ENCODE measurements at regions not wholly inside any gene's neighbourhood (a gene's known extent, or its start where the extent isn't known, plus 50 kb on each side); places are given as distances from the start of the nearest gene placed in this dataset.

DNA sequence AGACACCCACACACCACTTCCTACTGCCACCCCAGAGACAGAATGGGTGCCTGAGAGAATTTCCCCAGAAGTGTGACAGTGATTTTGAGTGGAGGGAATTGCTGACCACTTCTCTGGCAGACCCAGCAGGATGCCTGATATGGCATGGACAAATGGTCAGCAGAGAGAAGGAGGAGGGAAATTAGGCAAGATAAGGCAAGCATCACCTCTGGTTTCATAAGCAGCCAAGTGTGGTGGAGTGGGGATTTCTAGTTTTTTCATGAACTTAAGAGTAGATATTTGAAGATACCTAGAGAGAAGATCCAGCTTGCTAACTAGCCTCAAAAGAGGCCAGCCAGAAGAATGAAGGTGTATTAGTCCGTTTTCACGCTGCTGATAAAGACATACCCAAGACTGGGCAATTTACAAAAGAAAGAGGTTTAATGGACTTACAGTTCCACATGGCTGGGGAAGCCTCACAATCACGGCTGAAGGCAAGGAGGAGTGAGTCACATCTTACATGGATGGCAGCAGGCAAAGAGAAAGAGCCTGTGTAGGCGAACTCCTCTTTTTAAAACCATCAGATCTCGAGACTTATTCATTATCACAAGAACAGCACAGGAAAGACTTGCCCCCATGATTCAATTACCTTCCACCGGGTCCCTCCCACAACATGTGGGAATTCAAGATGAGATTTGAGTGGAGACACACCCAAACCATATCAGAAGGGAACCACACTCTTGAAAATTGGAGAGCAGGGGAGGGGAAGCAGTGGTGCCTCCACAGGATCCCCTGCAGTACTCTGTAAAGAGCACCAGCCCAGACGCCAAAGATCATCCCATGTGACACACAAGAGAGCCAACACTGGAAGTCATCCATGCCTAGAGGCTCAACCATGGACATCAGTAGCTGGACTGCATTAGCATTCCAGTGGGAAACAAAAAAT is 64.2 kb downstream of the RBM43 start:
- no peak for DNase-seq

DNA sequence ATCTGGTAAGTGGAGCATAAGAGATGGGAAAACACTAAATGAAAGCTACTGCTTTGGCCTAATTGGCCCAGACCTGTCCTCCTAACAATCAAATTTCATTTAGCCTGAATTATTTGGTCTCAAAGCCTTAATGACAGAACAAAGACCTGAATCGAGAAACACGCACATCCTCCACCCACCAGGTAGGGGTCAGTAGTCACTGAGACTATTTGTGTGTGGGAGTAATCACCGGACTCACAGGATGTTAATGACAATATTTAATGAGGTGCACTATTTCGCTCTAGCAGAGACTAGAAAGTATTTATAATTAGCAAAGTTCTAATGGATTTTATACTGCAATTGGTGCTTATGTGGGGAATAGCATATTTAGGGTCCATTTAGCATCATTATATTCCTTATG is 68.1 kb downstream of the RBM43 start:
- DNase-seq = no peak

DNA sequence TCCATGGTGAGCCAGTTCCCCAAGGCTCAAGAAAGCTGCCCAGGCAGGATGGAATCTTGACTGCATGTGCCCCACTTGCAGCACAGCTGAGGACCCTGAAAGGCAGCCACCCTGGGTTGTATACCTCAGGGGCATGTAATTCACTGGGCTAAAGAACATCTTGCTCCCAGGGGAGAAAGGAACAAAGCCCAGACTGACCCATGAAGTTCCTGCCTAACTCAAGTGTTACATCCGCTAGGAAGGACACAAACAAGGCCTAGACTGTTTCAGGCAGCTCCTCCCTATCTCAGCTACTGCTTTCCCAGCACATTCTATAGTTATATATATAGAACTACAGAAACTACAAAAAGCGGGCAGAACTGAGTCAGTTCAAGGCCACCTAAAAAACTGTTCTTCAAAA is 69.0 kb downstream of the RBM43 start:
- DNase-seq = no peak

DNA sequence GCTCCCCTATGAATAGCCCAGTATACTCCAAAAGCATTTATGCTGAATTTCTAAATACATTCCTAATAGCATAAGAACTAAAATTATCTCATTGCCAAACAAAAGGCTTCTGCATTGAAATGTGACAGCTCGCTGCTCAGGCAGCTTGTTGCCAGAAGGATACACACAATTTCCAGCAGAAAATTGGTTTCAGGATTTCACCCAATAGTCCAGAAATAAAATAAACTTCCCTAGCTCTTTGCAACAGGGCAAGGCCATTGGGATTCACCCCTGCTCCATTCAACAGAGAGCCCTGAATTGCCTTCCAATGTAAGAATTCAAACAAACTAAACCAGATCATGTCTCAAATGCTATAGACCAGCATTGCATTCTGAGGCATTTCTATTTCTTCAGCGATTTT is 70.7 kb downstream of the RBM43 start:
- no peak for DNase-seq

DNA sequence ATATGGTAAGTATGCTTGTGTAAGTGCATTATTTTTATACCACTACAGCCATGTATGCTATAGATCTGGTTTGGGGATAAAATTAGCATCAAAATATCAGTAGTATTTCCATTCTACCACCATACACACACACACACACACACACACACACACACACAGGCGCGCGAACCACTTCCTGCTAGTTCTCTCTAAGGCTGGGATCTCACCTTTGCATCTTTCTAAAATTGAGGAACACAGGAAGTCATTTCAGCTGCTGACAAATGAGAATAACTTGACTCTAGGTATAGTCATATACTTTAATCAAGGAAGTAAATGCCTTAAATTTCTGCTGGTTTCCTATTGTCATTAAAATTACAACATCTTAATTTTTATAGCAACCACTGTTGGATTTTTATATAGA is 72.5 kb downstream of the RBM43 start:
- no peak for DNase-seq

DNA sequence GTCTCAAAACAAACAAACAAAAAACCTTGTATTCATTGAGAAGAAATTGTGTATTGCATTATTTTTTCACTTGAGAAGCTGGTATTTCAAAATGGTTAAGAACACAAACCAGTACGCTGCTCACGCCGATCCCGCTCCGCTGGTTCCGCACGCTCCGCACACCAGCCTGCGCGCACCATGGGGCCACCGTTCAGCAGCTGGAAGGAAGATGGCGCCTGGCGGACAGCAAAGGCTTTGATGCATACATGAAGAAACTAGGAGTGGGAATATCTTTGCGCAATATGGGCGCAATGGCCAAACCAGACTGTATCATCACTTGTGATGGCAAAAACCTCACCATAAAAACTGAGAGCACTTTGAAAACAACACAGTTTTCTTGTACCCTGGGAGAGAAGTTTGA is 75.7 kb downstream of the RBM43 start:
- DNase-seq = no peak

DNA sequence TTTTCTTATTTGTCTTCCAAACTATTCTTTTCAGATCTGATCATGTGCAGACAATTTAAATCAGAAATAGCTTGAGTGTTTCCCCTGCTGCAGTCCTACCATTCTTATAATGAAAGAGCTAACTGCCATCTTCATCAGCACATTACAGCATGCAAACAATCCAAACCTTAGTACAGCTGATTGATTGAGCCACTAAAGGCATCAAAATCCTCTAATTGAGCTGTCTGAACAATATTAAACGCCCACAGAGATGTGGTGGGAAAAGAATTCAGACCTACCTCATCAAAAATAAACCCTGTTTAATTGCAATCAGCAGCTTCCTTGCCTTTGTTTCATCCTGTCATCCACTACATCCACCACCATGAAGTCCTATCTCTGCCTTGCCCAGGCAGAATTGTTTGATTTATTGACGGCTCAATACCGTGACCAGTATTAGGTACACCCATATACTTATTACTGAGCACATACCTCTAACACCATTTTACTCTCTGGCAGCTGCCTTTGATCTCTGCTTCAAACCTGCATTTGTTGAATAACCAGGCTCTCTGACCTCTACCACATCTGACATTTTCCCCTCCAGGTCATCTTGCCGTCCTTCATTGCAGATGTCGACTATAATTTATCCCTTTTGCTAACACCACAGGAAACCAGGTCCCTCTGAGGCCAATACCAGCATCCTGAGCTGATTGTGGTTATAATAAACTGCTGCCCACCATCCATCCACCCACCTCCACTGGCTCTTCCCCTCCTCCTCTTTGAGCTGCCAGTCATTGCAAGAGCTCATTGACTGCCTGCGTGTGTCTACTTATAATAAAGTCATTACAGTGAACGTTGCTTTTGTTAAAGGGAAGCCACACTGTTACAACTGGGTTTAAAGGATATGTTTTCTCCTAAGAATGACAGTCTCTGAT is 78.5 kb downstream of the RBM43 start:
- DNase-seq = no peak

DNA sequence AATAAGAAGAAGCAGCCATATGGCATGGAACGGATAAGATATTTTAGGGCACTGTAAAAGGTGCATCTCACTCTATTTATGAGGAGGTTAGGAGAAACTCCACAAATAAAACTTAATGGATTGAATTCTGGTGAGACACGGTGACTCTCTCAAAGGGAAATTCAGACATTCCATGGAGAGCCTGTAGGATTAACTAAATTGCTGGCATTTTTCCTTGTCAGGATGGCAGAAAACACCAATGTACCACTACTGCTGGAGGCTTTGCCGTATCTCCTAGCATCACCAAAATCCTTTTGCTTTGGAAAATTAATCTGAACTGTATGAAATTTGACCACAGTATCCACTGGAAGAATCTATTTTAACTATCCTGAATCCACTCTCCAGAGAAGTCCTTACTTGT is 79.3 kb downstream of the RBM43 start:
- DNase-seq = no peak

DNA sequence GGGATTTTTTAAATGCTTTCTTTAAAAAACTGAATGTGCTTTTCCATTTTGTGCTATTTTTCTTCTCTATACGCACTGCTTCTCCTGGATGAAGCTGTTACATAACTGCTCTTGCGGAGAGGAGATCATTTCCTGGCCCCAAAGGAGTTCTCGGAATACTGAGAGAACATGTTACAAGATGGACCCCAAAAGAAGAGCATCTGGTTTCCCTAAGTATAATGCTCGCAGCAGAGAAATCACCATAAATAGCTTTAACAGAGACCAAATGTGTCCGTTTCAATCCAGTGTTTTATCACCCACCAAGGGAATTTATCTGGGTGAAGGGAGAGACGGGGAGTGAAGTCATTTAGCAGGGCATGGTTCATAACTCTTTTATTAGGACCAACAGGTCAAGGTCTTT is 80.1 kb downstream of the RBM43 start:
- DNase-seq = peak; percentile 62

DNA sequence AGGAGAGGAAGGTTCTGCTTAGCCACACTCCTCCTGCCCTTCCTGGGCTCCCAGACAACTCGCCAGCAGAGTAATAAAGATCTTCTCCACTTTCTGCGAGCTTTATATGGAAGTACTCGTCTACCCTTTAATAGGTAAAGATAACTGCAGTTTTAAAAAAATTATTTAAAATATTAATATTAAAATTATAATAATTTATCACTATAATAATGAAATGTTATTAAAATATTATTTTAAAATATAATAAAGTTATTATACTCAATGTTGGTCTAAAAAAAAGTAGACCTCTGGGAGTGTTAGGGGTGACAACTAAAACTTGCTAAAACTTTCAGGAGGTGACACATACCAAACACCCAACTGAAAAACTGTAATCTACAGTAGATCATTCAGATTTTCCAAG is 81.5 kb downstream of the RBM43 start:
- DNase-seq = no peak

DNA sequence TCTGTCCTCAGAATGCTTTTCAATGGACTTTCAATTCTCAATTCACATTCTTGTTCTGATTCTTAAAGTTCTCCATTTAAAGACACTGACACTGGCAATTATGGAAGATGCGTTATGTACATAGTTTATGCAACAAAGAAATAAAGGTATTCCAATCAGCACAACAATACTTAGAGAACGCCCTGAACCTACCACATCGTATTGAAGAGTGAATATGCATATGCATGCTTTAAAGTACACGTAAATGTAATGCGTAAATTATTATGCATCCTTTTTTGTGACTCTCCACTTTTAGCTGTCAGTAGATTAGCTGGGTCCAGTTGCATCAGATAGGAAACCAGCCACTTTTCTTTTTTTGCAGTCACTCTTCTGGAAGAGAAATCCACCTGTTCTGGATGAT is 83.5 kb downstream of the RBM43 start:
- DNase-seq = no peak

DNA sequence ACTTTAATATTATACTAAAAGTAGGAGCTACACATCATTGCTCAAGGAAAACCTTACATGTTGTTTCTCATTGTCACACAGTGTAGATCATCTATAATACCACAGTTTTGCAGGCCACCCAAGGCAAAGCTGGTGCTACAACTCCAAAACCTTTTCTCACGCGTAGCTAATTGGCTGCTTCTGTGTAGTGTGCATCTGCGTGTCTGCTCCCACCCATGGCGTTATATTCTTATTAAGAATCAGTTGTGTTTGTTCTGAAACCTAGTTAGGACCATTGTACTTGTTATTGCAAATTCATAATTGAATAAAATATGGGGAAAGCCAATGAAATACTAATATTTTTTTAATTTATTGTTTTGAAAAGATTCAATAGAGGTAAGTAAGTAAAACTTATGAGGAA is 83.9 kb downstream of the RBM43 start:
- DNase-seq = no peak

DNA sequence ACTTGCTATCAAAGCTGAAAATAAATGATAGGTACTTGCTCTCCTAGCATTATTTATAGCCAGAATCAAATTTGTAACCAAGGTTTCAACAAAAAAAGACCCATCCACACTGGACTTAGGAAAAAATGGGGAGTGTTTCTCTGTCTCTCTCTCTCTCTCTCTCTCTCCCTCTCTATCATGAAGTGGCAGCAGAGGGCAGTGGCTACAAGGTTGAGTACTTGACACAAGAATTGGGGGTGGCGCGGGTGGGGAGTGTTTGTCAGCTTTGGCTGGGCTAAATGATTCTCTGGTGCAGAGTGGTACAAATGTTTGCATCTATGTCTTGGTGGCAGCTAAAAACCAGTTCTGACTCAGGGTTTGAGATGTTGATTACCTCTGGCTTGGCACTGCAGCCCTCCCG is 85.0 kb downstream of the RBM43 start:
- DNase-seq = no peak

DNA sequence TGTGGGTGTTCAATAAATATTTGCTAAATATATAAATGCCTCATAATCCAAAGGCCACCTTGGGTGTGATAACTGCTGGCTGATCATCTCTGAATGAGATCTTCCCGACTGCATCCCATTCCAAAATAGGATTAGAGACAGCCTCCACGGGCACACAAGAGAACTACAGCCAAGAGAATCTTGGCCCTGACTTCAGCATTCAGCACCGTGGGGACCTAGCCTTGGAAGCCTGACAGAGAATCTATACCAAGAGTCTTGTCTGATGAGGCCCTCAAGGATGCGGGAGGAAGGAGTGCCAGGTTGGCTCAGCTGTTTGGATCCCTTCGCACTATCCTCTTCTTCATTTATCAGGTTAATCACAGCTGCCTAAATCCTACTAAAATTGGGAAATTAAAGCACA is 85.8 kb downstream of the RBM43 start:
- no peak for DNase-seq

DNA sequence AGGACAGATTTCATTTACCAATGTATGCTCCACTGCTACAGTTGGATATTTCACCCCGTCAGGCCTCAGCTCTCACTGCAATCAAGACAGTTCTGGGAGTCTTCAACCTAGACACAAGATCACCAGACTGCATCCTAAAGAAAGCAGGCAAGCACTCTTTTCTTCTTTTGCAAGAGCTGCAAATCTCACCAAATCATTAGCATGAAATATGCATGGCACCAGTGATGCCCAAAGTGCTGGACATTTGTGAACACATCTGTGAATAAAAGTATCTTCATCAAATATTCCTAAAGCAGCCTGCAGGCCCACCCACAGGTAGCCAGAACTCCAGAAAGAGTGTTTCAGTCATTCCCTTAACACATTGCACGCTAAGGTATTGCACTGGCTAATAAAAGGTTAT is 87.5 kb downstream of the RBM43 start:
- no peak for DNase-seq

DNA sequence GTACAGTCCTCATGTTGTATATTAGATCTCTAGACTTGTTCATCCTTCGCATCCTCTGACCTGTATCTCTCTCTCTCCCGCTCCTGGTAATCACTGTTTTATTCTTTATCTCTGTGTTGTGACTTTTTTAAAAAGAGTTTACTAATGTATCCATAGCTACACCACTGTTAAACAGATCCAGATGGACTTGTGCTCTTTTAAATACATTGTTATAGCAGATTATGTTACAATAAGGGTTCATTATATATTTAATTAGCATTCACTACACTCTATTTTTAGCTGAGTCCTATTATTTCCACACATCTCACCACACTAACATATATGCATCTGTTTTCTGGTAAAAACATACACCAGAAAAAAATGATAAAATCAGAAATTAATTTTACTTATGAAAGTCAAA is 90.5 kb downstream of the RBM43 start:
- no peak for DNase-seq

DNA sequence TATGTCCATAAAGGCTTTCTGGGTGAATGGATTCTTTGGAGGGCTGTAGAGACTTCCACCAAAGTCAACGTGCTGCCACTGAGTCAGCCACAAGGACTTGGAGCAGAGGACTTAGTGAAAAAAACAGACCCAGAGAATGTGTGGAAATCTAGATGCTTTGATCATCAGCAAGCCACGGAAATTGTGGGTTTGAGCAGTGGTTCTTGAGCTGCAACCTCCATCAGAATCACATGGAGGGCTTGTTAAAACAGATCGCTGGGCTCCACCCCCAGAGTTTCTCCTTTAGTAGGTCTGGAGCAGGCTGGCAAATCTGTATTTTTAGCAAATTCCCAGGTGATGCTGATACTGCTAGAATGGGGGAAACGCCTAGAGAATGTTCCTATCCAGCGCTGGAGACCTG is 95.3 kb downstream of the RBM43 start:
- DNase-seq = no peak

DNA sequence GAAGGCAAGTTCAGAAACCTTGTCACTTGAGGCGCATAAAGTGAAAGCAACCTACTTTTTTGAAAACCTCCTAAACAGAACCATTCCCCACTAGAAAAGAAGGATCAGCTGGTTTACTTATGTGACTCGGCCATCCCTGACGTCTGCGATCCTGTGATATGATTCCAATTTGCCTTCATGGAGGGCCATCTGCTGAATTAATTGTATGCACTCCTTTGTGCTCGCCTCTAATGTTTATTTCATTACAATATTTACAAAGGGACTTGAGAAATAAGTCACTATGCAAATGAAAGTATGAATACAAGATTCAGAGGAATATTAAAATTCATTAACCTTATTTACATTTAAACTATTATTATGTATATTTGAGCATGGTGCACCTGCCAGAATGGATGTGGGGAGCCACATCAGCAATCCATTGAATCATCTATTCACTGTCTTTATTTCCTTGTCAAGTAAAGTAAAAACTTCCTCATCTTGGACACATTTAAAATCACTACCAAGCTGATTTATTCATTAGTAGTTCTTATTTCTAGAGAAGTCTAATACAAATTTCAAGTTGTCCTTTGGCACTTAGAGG is 96.5 kb downstream of the RBM43 start:
- DNase-seq = no peak

DNA sequence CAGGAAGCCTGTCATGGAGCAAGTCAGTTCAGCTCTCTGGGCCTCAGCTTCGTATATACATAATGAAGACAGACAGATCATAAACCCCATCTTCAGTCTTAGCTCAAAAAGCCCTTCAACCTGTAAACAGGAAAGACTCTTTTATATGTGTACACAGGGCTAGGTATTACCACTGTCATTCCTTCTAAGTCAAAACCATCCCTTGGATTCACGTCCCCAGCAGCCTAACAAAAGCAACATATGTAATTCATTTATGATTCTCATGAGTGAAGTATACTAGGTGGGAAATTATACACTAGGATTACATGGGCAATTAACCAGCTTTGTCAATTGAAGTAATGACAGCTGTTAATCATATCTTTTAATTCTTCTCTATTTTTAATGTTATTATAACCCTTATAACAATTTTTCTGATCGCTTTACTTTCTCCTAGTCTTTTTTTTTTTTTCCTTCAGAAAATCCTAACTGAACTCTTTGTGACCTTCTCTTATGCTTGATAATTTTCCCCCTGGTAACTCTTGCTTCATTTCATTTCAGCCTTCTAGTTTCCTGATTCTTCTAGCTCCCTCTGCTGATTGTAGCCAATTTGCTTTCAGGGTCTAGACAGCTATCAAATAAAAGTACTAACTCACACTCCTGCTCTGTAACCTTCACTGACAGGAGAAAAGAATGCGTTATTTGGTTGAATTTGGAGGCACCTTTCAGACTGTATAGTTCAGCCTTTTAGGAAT is 99.7 kb downstream of the RBM43 start:
- DNase-seq = no peak

DNA sequence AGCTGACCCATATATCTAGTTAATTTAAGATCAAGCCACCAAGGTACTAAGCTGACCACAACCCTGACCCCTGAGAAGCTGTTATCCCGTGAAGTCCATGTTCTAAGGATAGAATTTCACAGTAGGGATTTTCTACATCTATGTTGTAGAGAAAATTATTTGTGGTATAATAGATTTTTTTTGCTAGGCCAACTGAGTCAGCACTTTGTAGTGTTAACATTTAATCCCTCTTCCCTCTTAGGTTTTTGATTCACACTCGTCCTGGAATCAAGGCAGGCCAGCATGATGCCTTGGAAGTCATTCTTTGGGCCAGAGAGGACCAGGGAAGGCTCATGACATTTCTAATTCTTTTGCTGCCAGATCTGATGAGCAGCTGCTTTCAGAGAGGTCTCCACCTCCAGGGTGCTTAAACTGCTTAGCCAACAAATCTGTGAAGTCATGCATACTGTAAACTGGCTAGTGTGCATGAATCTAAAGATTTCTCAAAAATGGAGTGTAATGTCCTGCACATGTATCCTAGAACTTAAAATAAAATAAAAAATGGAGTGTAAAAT is 102.5 kb downstream of the RBM43 start:
- peak; percentile 4 for DNase-seq

DNA sequence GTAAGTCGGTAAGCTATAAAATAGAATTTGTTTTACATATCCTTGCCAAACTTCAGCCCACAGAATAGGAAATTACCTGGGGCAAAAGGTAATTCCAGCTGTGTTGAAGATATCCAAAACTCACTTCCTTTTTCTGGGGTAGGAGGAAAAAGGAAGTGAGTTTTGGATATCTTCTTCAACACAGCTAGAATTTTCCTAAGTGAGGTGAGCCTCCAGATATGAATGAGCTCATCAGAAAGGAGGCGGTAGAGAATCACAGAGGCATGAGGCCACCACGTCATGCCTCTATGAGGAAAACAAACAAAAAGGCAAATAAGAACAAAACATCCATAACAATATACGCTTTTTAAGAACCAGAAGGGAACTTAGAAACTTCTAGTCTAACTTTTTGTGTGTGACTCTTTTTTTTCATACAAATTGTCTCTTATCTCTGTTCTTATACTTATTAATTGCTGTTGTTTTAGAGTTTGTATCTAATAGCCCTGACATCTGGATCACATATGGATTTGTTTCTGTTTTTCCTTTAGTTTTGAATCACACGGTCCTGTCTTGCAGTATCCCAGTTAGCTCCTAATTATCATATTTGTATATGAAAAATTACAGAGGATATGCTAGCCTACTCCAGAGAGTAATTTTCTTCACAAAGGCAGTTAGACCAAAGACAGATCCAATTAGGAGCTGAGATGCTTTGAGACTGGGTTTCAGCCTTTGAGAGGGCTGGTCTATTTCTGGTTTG is 104.5 kb downstream of the RBM43 start:
- no peak for DNase-seq

DNA sequence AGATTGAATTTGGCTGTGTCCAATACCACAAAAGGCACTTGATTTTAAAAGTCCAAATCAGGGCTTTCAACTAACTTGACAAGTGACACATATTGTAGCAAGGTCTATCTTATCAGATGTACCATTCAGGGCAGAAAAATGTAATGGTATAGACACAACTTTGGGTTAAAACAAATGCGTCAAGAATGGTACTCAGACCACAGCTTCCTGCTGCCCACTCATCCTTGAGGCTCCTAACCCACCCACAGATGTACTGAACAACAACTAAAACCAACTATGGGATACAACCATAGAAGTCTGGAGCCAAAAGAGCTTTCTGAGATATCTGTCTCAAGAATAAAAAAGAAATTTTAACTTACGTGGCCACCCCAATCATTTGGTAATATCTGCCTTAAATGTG is 105.2 kb downstream of the RBM43 start:
- no peak for DNase-seq

Measured in NCI-H345 (cell line).